Liver (tissue), 8 donors: ENCODE measurements at regions not wholly inside any gene's neighbourhood (a gene's known extent, or its start where the extent isn't known, plus 50 kb on each side); places are given as distances from the start of the nearest gene placed in this dataset.

Source experiments
- DNase-seq: peaks from one replicate; pipeline ENCODE4 v3.0.0-alpha.2; 2017; ENCODE audit warnings: low spot score
- H3K27ac ChIP-seq, 2 donors: one replicate each; pipeline ENCODE4 v1.7.0; 2013; ENCODE audit warnings: inconsistent platforms in 2 of 2, low read length in 2 of 2, control low read depth in 1 of 2, low read depth in 1 of 2, mild to moderate bottlenecking in 1 of 2
- H3K27me3 ChIP-seq, 4 donors: one replicate each; pipeline versions ENCODE4 v1.6.1 to v1.7.0; 2013; ENCODE audit warnings: low read length in 3 of 4, inconsistent platforms in 1 of 4, mild to moderate bottlenecking in 1 of 4, moderate library complexity in 1 of 4; ENCODE audit not compliant: control insufficient read depth in 4 of 4, insufficient read depth in 4 of 4
- H3K36me3 ChIP-seq, 4 donors: one replicate each; pipeline versions ENCODE4 v1.6.1 to v1.7.0; 2013; ENCODE audit warnings: low read length in 3 of 4, mild to moderate bottlenecking in 3 of 4, low read depth in 1 of 4, moderate library complexity in 1 of 4; ENCODE audit not compliant: control insufficient read depth in 4 of 4, insufficient read depth in 3 of 4
- H3K4me1 ChIP-seq, 4 donors: one replicate each; pipeline versions ENCODE4 v1.6.1 to v1.7.0; 2013; ENCODE audit warnings: low read length in 3 of 4, mild to moderate bottlenecking in 3 of 4, moderate library complexity in 1 of 4; ENCODE audit not compliant: control insufficient read depth in 4 of 4, insufficient read depth in 4 of 4
- H3K4me3 ChIP-seq, 3 donors: one replicate each; pipeline versions ENCODE4 v1.6.1 to v1.7.0; 2013; ENCODE audit warnings: low read length in 3 of 3, control low read depth in 1 of 3, low read depth in 1 of 3, mild to moderate bottlenecking in 1 of 3
- H3K9ac ChIP-seq, 2 donors: one replicate each; pipeline ENCODE4 v1.7.0; 2013; ENCODE audit warnings: low read length in 2 of 2, mild to moderate bottlenecking in 2 of 2, moderate library complexity in 2 of 2, control low read depth in 1 of 2, low read depth in 1 of 2
- H3K9me3 ChIP-seq, 4 donors: one replicate each; pipeline versions ENCODE4 v1.6.1 to v1.7.0; 2013; ENCODE audit warnings: low read length in 3 of 4; ENCODE audit not compliant: control insufficient read depth in 4 of 4
- EGR1 ChIP-seq, 2 donors: IDR thresholded peaks; 2 replicates each; pipeline ENCODE4 v1.6.1; 2016 to 2018; ENCODE audit warnings: antibody characterized with exemption in 2 of 2, low read depth in 2 of 2
- FOXA1 ChIP-seq: IDR thresholded peaks from 2 replicates; pipeline ENCODE4 v1.6.1; 2016; ENCODE audit warnings: antibody characterized with exemption
- FOXA2 ChIP-seq: IDR thresholded peaks from 2 replicates; pipeline ENCODE4 v1.6.1; 2016; ENCODE audit warnings: antibody characterized with exemption
- HNF4G ChIP-seq: IDR thresholded peaks from 2 replicates; pipeline ENCODE4 v1.6.1; 2016; ENCODE audit warnings: antibody characterized with exemption
- NR2F2 ChIP-seq: IDR thresholded peaks from 2 replicates; pipeline ENCODE4 v1.6.1; 2016; ENCODE audit warnings: antibody characterized with exemption
- RAD21 ChIP-seq, 2 donors: IDR thresholded peaks; 2 replicates each; pipeline ENCODE4 v1.6.1; 2016; ENCODE audit warnings: antibody characterized with exemption in 2 of 2, mild to moderate bottlenecking in 2 of 2
- RXRA ChIP-seq, 2 donors: IDR thresholded peaks; 2 replicates each; pipeline ENCODE4 v1.6.1; 2017 to 2018; ENCODE audit warnings: antibody characterized with exemption in 2 of 2, mild to moderate bottlenecking in 1 of 2
- SP1 ChIP-seq: IDR thresholded peaks from 2 replicates; pipeline ENCODE4 v1.6.1; 2018; ENCODE audit warnings: antibody characterized with exemption, mild to moderate bottlenecking
- TAF1 ChIP-seq: conservative IDR thresholded peaks from 2 replicates; pipeline ENCODE4 v1.6.1; 2016; ENCODE audit warnings: antibody characterized with exemption, mild to moderate bottlenecking
- WGBS: extraction: QIAGEN DNeasy Blood & Tissue Kit; methylation state at CpG from one replicate; pipeline ENCODE4 v1.1.7; 2013; 5-methylcytosine and 5-hydroxymethylcytosine counted together
- TF ChIP-seq, protein P1 (sequence below): IDR thresholded peaks from 2 replicates; pipeline ENCODE4 v1.6.1; 2016; ENCODE audit warnings: antibody characterized with exemption
- TF ChIP-seq, protein P2 (sequence below): fragments of 150-350 bp; IDR thresholded peaks from 2 replicates; pipeline ENCODE4 v1.5.1; 2017; ENCODE audit warnings: improper control_type of control experiment, low read depth, low read length; ENCODE audit not compliant: missing input control
- TF ChIP-seq, protein P3 (sequence below): IDR thresholded peaks from 2 replicates; pipeline ENCODE4 v1.6.1; 2016; ENCODE audit warnings: antibody characterized with exemption, mild to moderate bottlenecking
- TF ChIP-seq, protein P4 (sequence below): IDR thresholded peaks from 2 replicates; pipeline ENCODE4 v1.6.1; 2016; ENCODE audit warnings: antibody characterized with exemption
- donor health status: healthy.
- donor health status: healthy.
- donor health status: healthy.
- donor health status: healthy.
- donor health status: healthy.

- DNase-seq, result no peak
- H3K9me3 ChIP-seq, result no peaks in the 10 kb centered on the region
- no peaks in the 10 kb centered on the region for H3K4me1 ChIP-seq
- H3K36me3 ChIP-seq, result no peaks in the 10 kb centered on the region
- H3K4me3 ChIP-seq, result no peak overlapping the region
- no peak overlapping the region for H3K9ac ChIP-seq
- TF ChIP-seq, protein P1, sequence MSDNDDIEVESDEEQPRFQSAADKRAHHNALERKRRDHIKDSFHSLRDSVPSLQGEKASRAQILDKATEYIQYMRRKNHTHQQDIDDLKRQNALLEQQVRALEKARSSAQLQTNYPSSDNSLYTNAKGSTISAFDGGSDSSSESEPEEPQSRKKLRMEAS, result no peak
- TF ChIP-seq RXRA (IDR thresholded peaks at IDR 0.05), result no peak
- peak in 1 of 2 donors; percentile 7 for TF ChIP-seq RAD21 (IDR thresholded peaks at IDR 0.05)
- TF ChIP-seq FOXA1, result no peak
- no peaks in the 10 kb centered on the region for H3K27me3 ChIP-seq
- 84% methylated on average over 6 of the region's 6 CpGs for WGBS
- H3K27ac ChIP-seq, result no peak overlapping the region
Measured at GRCh38 chr1:195897076-195897475, 711.2 kb downstream of the KCNT2 start.

DNA sequence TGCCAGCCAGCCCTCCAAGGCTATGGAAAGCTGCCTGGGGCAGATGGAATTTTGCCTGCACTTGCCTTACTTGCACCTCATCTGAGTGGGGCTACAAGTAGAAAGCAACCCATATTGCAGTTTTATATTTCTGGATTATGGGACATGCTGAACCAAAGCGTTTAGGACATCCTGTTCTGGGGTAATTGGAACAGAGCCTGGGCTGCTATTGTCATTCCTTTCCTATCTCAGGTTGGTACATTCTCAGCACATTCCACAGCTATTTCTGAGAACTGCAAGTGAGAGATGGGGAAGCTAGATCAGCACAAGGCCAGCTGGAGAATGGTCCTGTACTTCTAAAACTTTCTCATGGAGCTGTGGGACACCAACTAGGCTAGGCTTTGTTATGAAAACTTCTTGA is 713.8 kb downstream of the KCNT2 start:
- no peak overlapping the region for H3K9ac ChIP-seq
- peaks cover 0 to 2% (median 0%) of the 10 kb centered on the region in 4 donors for H3K9me3 ChIP-seq
- H3K4me1 ChIP-seq, result no peaks in the 10 kb centered on the region
- no peak for TF ChIP-seq EGR1 (IDR thresholded peaks at IDR 0.05; ENCODE audit: low read depth in 2 of 2)
- TF ChIP-seq TAF1, result no peak
- TF ChIP-seq NR2F2, result no peak
- no peak for TF ChIP-seq RAD21 (IDR thresholded peaks at IDR 0.05)
- TF ChIP-seq, protein P1, result no peak
- TF ChIP-seq SP1, result peak; percentile 22
- TF ChIP-seq, protein P2, sequence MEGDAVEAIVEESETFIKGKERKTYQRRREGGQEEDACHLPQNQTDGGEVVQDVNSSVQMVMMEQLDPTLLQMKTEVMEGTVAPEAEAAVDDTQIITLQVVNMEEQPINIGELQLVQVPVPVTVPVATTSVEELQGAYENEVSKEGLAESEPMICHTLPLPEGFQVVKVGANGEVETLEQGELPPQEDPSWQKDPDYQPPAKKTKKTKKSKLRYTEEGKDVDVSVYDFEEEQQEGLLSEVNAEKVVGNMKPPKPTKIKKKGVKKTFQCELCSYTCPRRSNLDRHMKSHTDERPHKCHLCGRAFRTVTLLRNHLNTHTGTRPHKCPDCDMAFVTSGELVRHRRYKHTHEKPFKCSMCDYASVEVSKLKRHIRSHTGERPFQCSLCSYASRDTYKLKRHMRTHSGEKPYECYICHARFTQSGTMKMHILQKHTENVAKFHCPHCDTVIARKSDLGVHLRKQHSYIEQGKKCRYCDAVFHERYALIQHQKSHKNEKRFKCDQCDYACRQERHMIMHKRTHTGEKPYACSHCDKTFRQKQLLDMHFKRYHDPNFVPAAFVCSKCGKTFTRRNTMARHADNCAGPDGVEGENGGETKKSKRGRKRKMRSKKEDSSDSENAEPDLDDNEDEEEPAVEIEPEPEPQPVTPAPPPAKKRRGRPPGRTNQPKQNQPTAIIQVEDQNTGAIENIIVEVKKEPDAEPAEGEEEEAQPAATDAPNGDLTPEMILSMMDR, result no peak
- TF ChIP-seq HNF4G, result no peak
- DNase-seq, result no peak
- WGBS, result 29% methylated on average over 1 of the region's 1 CpG
- H3K27me3 ChIP-seq, result no peaks in the 10 kb centered on the region
- H3K36me3 ChIP-seq, result no peaks in the 10 kb centered on the region
- H3K27ac ChIP-seq, result no peak overlapping the region
- no peak overlapping the region for H3K4me3 ChIP-seq

DNA sequence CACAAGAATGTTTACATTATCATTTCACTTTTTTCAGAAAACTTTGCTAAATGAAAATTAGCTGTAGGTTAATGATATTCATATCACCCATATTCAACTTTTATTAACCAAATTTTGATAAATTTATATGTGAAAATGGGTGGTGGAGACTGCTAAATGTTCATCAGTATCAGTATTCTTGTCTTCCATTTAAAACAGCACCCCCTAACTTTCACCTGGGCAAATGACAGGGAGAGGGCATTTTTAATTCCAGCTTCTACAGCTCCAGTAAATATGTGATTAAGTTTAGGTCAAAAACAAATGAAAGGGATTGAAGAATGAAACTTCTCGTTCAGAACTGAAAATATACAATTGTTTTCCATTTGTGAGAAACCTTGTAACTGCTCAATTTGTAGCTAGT is 722.2 kb downstream of the KCNT2 start:
- H3K27me3 ChIP-seq, result no peaks in the 10 kb centered on the region
- H3K9ac ChIP-seq, result no peak overlapping the region

More for the DNA sequence above, 722.2 kb downstream of the KCNT2 start:
- no peaks in the 10 kb centered on the region for H3K9me3 ChIP-seq
- DNase-seq, result no peak
- H3K27ac ChIP-seq, result no peak overlapping the region
- H3K4me1 ChIP-seq, result no peaks in the 10 kb centered on the region
- H3K36me3 ChIP-seq, result no peaks in the 10 kb centered on the region
- 53% methylated on average over 1 of the region's 1 CpG for WGBS
- TF ChIP-seq FOXA1 (no peak), NR2F2 (no peak), HNF4G (no peak), RXRA (IDR thresholded peaks at IDR 0.05) (no peak), FOXA2 (no peak), SP1 (no peak)
- TF ChIP-seq, protein P3, sequence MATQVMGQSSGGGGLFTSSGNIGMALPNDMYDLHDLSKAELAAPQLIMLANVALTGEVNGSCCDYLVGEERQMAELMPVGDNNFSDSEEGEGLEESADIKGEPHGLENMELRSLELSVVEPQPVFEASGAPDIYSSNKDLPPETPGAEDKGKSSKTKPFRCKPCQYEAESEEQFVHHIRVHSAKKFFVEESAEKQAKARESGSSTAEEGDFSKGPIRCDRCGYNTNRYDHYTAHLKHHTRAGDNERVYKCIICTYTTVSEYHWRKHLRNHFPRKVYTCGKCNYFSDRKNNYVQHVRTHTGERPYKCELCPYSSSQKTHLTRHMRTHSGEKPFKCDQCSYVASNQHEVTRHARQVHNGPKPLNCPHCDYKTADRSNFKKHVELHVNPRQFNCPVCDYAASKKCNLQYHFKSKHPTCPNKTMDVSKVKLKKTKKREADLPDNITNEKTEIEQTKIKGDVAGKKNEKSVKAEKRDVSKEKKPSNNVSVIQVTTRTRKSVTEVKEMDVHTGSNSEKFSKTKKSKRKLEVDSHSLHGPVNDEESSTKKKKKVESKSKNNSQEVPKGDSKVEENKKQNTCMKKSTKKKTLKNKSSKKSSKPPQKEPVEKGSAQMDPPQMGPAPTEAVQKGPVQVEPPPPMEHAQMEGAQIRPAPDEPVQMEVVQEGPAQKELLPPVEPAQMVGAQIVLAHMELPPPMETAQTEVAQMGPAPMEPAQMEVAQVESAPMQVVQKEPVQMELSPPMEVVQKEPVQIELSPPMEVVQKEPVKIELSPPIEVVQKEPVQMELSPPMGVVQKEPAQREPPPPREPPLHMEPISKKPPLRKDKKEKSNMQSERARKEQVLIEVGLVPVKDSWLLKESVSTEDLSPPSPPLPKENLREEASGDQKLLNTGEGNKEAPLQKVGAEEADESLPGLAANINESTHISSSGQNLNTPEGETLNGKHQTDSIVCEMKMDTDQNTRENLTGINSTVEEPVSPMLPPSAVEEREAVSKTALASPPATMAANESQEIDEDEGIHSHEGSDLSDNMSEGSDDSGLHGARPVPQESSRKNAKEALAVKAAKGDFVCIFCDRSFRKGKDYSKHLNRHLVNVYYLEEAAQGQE, result no peak
- TF ChIP-seq, protein P2, result no peak
- TF ChIP-seq, protein P4, sequence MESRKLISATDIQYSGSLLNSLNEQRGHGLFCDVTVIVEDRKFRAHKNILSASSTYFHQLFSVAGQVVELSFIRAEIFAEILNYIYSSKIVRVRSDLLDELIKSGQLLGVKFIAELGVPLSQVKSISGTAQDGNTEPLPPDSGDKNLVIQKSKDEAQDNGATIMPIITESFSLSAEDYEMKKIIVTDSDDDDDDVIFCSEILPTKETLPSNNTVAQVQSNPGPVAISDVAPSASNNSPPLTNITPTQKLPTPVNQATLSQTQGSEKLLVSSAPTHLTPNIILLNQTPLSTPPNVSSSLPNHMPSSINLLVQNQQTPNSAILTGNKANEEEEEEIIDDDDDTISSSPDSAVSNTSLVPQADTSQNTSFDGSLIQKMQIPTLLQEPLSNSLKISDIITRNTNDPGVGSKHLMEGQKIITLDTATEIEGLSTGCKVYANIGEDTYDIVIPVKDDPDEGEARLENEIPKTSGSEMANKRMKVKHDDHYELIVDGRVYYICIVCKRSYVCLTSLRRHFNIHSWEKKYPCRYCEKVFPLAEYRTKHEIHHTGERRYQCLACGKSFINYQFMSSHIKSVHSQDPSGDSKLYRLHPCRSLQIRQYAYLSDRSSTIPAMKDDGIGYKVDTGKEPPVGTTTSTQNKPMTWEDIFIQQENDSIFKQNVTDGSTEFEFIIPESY, result no peak
- no peak overlapping the region for H3K4me3 ChIP-seq
